HL-60 (cell line): ENCODE measurements at regions not wholly inside any gene's neighbourhood (a gene's known extent, or its start where the extent isn't known, plus 50 kb on each side); places are given as distances from the start of the nearest gene placed in this dataset.

Experiments
- DNase-seq, 2 experiments: peaks; one replicate each; pipeline ENCODE4 v3.0.0-alpha.2; 2010 to 2020; ENCODE audit warnings: low read depth in 1 of 2, low spot score in 1 of 2
- H3K27ac ChIP-seq: fragments of 250-450 bp; sonication (Bioruptor Pico); replicated peaks from 2 replicates; pipeline ENCODE4 v1.5.1; 2020; ENCODE audit warnings: mild to moderate bottlenecking, moderate library complexity
- H3K27me3 ChIP-seq: fragments of 250-450 bp; sonication (Bioruptor Pico); 2 replicates; pipeline ENCODE4 v1.5.1; 2021; ENCODE audit warnings: mild to moderate bottlenecking, moderate library complexity; ENCODE audit not compliant: insufficient read depth, poor library complexity, severe bottlenecking
- H3K4me3 ChIP-seq: replicated peaks from 2 replicates; pipeline ENCODE4 v1.5.1; 2011; ENCODE audit warnings: mild to moderate bottlenecking, control low read depth, low read length; ENCODE audit not compliant: insufficient read depth
- CTCF ChIP-seq: IDR thresholded peaks from one replicate; pipeline ENCODE4 v1.5.1; 2011; ENCODE audit warnings: low read length, control low read depth, inconsistent platforms; ENCODE audit not compliant: insufficient read depth
- GABPA ChIP-seq: IDR thresholded peaks from 2 replicates; pipeline ENCODE4 v1.6.1; 2012; ENCODE audit warnings: low read depth
- POLR2AphosphoS5 ChIP-seq: IDR thresholded peaks from 2 replicates; pipeline ENCODE4 v1.6.1; 2012; ENCODE audit warnings: low read depth
- SPI1 ChIP-seq: IDR thresholded peaks from 2 replicates; pipeline ENCODE4 v1.6.1; 2012; ENCODE audit warnings: low read depth, mild to moderate bottlenecking, borderline replicate concordance
- TF ChIP-seq, protein P1 (sequence below): IDR thresholded peaks from 2 replicates; pipeline ENCODE4 v1.6.1; 2012; ENCODE audit warnings: low read depth; ENCODE audit not compliant: insufficient replicate concordance

DNA sequence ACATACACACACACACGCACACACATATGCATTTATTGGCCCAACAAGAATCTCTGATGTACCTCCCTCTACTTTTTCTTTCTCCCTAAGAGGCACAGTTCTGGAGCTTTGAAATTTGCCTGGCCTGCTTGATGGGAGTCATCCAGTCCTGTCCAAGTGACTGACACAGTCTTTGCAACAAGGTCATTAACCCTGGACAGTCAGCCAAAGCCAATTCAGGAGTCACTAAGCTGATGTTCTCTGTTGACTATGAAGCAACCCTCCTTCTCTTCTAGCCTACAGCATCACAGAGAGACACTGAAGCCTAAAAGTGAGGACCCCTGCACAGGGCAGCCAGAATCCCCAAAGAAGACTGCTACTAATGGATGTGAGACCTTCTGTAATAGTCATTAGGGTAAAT, 123.1 kb downstream of the HHIPL2 start:
- no peak for DNase-seq
- TF ChIP-seq POLR2AphosphoS5 (no peak), SPI1 (no peak), CTCF (no peak), GABPA (no peak)
- TF ChIP-seq, protein P1, sequence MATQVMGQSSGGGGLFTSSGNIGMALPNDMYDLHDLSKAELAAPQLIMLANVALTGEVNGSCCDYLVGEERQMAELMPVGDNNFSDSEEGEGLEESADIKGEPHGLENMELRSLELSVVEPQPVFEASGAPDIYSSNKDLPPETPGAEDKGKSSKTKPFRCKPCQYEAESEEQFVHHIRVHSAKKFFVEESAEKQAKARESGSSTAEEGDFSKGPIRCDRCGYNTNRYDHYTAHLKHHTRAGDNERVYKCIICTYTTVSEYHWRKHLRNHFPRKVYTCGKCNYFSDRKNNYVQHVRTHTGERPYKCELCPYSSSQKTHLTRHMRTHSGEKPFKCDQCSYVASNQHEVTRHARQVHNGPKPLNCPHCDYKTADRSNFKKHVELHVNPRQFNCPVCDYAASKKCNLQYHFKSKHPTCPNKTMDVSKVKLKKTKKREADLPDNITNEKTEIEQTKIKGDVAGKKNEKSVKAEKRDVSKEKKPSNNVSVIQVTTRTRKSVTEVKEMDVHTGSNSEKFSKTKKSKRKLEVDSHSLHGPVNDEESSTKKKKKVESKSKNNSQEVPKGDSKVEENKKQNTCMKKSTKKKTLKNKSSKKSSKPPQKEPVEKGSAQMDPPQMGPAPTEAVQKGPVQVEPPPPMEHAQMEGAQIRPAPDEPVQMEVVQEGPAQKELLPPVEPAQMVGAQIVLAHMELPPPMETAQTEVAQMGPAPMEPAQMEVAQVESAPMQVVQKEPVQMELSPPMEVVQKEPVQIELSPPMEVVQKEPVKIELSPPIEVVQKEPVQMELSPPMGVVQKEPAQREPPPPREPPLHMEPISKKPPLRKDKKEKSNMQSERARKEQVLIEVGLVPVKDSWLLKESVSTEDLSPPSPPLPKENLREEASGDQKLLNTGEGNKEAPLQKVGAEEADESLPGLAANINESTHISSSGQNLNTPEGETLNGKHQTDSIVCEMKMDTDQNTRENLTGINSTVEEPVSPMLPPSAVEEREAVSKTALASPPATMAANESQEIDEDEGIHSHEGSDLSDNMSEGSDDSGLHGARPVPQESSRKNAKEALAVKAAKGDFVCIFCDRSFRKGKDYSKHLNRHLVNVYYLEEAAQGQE: no peak
- H3K27ac ChIP-seq: no peak overlapping the region
- peaks cover 2% of the 10 kb centered on the region for H3K27me3 ChIP-seq
- H3K4me3 ChIP-seq: no peak overlapping the region

DNA sequence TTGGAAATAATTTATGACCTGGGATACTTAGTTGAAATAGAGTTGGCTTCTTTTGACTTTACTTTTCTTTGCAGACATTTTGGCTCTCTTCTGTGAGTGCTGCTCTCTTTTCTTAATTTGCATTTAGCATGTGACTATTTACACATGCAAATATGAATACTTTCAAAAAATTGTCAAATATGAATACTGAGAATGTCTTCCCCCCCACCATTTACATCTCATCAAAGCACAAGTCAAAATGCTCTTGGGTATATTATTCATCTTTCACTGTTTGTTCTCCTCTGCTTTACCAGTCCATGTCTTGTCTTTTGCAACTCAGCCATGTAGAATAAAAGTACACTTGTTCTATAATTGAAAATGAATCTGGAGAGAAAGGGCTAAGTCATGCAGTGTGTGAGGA, 126.5 kb downstream of the HHIPL2 start:
- DNase-seq: no peak
- H3K27ac ChIP-seq: no peak overlapping the region
- TF ChIP-seq POLR2AphosphoS5 (no peak), SPI1 (no peak)

DNA sequence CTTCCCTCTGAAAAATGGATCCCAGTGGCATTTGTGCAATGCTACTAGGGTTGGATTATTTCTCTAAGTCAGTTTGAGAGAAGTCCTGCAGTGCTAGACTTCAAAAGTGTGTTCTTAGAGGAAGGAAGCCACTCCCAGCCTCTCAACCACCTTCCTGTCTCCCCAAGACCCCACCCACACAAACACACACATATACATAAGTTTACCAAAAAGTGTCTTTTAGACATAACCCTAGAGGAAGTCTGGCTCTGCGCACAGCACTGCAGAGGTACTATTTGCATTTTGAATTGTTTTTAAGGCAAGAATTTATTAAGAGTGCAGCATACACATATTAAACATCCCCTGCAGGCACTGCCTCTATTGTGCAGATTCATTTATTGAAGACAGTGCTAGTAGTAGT, 127.3 kb downstream of the HHIPL2 start:
- DNase-seq: no peak
- Histone ChIP-seq H3K4me3 (no peak overlapping the region), H3K27me3 (no peaks in the 10 kb centered on the region), H3K27ac (no peak overlapping the region)
- TF ChIP-seq CTCF (no peak), POLR2AphosphoS5 (no peak), SPI1 (no peak), GABPA (no peak)
- TF ChIP-seq, protein P1: no peak

More for the DNA sequence above, 126.5 kb downstream of the HHIPL2 start:
- Histone ChIP-seq H3K27me3 (no peaks in the 10 kb centered on the region), H3K4me3 (no peak overlapping the region)

DNA sequence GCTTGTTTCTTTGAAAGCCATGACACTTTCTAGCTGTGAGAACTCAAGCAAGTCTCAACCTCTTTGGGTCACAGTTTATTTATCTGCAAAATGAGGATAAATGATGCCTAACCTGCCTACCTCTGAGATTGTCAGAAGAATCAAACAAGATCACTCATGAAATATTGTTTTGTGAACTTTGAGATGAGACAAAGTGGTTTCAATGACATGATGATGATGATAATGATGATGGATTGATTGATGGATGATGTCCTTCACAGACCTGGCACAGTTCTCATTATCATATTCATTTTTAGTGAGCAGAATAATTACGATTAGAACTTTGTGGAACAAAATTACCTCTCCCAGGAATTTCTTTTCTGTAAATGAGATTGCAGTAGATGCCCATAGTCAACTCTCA, 129.2 kb downstream of the HHIPL2 start:
- TF ChIP-seq POLR2AphosphoS5: no peak
- TF ChIP-seq CTCF: no peak
- TF ChIP-seq, protein P1: no peak
- no peak for TF ChIP-seq GABPA
- TF ChIP-seq SPI1: no peak
- DNase-seq: no peak
- no peak overlapping the region for H3K4me3 ChIP-seq
- H3K27me3 ChIP-seq: no peaks in the 10 kb centered on the region
- H3K27ac ChIP-seq: no peak overlapping the region
